Stimulated activated CD4-positive, alpha-beta T cell treated with anti-CD3 and anti-CD28 coated beads, Interleukin-1b, Interleukin-23, amount 100 ng/mL, for 24 hours (primary cell): ENCODE measurements at regions not wholly inside any gene's neighbourhood (a gene's known extent, or its start where the extent isn't known, plus 50 kb on each side); places are given as distances from the start of the nearest gene placed in this dataset.
"Not testable (repeated sequence)": the region's sequence is repeated elsewhere in the genome, so short reads cannot be mapped to it uniquely, and the experiment has no call there.

ENCODE experiments used
- DNase-seq, 4 experiments: peaks; one replicate each; pipeline ENCODE4 v3.0.0-alpha.2; 2020; ENCODE audit warnings: low read depth in 4 of 4, low spot score in 1 of 4

DNA sequence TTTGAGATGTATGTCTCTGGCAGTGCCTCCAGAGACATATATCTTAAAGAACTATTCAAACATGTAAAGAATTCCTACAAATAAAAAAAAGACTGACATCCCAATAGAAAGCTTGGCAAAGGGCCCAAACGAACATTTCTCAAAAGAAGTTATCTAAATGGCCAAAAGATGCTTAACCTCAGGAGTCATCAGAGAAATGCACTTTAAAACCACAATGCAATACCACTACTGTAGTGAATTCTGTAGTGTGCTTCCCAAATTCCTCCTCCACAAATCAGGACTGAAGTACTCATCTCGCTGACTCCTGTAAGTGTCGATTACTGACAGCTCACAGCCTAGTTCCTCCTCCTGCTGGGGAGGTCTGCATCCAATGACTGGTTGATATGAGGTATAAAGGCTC is 129.0 kb upstream of the MAMLD1 start:
- DNase-seq: no peak

DNA sequence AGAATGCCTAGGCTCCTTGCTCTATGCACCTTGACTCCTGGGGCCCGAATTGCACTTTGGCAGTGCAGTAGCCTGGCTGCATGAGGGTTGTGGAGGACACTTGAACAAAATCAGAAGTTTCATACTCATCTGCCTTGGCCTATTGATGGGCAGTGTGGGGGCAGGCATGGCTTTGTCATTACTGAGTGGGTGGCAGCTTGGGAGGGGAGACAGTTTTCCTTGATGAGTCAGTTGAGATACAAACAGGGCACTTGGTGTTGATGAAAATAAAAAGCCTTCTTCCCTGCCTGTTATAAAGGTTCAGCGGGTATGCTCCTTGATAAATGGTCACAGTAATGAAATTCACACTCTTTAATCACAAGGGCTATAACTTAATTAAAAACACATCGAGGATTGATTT is 126.8 kb upstream of the MAMLD1 start:
- no peak for DNase-seq

DNA sequence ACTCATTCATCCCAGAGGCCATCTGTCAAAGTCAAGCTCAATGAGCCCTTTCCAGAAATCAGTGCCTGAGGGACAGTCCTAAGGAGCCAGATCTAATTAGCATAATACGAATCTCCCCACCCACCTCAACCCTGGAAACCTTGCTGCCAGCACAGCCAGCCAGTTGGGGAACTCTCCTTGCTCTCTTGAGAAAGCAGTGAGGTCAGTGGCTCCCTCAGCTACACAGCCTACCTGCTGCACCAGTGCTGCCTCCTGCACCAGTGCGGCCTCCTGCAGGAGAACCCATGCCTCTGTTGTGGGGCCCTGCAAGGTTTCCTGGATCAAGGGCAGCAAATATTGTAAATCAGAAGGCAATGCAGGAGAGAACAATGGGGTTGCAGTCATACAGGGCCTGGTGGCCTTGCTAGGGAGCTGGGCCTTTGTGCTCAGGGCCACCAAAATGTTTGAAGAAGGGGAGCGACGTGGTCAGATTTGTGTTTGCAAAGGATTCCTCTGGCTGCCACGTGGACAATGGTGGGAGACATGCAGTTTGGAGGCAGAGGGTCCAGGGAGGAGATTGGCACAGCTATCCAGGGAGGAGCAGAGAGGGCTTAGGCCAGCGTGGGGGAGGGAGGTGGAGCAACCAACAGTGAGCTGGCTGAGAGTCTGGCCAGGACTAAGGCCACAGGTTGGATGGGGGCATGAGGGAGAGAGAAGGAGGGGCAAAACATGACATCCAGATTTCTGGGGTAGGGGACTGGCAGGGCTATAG is 124.3 kb upstream of the MAMLD1 start:
- DNase-seq: no peak

DNA sequence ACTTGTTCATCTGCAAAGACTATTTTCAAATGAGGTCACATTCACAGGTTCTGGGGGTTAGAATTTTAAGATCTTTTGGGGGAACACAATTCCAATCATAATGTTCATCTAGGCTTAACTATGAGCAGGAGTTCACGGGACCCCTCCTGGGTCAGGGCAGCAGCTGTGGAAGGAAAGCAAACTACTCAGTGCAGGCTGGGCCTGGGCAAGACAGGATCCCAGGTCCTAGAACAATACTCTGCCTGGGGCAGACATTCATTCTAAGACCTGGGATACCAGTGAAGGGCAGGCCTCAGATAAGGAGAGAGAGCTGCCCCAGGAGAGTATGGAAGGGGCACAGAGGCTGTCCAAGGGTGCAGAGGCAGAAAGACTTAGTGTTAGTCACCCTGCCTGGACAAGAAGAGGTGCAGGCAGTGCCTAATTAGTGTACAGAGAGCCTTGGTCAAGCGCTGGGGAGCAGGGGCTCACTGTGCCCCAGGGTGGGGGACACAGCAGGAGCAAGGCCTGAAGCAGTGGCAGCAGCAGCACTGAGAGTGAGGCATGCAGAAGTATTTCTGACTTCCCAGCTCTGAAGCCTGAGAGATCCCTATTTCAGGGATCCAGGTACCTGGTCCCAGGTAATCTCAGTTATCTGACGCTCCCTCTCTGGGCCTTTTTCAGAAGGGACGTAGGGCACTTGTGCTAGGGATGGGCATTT is 123.0 kb upstream of the MAMLD1 start:
- no peak for DNase-seq

DNA sequence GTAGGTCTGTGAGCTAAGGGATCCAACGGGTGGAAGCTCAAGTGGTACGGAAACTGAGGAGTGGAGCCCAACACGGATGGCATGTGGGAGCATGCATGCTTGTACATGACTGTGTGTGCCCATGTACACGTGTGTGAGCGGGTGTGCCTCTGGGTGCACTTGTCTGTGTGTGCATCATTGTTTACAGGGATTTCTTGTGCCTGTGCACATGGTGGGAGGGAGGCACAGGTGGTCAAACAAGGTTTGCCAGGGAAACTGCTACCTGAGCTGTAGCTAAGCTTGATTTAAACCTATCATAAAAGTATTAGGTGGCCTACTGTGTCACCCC is 122.5 kb upstream of the MAMLD1 start:
- no peak for DNase-seq

DNA sequence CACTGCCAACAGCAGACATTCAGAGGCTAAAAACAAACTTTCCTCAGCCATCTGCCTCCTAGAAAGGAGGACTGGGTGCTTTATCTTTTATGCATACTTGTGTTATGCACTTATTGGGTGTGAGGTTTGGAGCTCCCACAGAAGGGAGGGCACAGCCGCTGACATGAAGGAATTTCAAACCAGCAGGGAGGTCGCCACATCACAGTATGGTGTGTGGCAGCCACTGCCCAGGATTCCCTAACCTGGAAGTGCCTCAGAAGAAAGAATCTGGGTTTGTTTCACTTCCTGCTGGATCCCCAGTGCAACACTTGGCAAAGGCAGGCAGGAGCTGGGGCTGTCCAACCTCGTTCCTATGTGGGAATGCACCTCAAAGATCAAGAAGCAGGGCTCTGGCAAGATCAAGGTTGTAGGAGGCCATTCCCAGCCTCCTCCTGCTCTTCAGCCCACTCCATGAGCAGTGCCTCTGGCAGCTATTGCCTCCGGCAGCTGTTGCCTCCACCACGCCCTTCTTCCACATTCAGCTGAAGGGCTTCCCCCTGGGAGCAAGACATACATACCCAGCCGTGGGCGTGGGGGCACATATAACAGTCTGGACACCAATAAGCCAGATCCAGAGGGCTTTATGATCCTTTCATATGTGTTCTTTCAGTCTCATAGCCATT is 109.0 kb upstream of the MAMLD1 start:
- no peak for DNase-seq

DNA sequence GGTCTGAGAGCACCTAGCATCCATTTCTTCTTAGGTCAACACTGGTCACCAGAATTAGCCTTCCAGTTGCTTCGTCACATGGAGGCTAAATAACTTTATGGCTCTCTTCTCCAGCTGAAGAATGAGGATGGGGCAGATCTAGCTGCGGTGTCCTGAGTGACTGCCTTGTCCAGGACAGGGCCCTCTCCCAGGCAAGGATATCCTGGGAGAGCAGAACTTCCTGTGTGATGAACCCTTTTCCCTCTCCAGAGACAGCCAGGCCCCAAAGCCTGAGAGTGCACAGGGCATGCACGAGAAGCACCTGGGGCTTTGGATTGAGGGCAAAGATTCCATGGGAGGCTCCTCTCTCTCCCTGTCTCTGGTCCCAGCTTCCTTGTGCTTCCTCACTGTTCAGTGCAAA is 108.2 kb upstream of the MAMLD1 start:
- no peak for DNase-seq

DNA sequence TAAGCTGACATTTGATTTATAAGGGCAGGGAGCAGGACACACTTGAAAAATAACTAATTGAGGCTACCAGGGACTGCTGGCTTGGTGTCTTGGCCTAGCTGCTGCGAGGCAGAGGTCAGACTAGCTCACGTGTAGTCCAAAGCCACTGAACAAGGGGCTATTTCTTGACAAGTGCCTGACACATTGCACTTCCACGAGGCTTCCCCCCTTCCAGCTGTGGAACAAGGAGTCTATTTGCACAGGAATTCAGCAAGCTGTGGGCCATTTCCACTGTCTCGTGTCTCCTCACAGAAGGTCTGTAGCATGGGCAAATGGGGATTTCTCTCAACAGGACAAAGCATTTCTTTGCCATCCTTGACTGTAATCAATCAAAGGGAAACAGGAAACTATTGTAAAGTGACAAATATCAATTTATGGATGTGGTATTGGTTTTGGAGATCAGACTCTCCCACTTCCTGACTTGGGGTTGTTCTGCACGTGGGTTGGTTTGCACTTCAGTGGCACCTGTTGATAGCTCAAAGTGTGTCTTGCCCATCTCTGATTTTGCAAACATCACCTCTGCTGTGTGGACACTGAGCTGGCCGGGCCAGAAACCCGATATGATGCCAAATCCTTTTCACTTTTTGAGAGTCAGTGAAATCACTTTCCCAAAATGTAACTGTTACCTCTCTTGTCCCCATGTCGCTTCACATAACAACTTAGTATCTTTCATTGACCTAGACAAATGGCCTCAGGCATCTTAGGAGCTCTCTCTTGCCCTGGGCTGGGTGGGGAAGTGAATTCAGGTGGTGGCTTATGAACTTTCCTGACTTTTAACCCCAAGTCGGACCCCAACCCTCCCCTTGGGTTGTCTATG is 107.4 kb upstream of the MAMLD1 start:
- DNase-seq: no peak

DNA sequence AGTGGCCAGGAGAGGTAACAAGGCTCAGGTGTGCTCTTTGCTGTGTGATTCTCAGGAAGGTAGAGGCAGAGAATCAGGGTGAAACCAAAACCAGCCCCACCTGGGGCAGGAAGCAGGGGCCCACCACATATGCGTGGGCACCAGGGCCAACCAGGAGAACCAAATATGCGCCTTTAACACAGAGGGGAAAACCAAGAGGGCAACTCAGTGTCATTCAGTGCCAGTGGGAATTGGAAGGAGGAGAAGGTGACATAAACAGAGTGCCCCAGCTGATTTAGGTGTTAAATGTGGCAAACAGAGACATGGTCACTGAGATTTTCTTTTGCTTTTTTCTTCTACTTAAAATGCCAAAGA is 106.8 kb upstream of the MAMLD1 start:
- DNase-seq: no peak

DNA sequence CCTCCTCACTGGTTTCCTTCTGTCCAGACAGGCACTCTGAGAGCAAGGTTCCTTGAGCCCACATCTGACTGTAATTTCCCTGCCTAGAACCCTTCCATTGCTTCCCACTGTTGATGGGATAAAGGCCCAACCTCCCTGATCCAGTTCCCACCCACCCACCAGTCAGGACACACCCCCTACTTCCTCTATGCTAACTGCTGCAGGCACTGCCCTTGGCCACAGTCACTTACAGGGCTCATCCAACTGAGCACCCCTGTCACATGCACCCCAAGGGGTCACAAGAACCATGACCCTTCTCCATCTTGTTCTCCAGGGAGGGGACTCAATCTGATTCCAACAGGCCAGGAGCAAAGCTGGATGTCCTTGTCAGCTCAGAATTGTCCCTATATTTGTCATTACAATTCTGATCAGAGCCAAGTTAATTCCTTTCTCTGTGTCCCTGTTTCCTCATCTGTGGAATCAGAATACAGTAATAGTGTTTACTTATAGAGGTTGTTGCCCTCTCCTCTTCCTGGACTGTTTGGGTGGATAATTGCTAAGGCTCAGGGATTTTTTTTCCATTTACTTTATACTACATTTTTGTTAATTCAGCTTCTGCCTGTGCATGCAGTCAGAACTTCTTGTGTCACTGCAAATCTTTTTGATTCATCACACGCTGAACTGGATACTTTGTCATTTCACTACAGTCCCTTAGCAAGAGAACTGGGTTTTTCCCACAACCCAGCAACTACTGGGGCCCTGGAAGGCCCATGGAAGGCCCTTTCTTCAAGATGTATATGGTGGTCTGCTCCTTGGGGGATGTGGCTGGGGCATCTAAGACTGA is 105.6 kb upstream of the MAMLD1 start:
- no peak for DNase-seq

DNA sequence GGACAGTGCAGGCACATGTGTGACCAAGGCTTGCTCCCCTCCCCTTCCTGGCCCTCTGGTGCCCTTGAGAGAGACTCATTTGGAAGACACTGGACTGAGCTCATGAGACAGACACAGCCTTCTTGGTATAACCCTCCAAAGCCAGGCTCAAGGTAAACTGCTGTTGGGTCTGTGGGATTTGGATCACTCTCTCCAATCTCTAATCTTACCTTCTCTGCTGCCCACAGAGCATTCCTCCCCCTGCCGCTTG is 105.0 kb upstream of the MAMLD1 start:
- no peak for DNase-seq

DNA sequence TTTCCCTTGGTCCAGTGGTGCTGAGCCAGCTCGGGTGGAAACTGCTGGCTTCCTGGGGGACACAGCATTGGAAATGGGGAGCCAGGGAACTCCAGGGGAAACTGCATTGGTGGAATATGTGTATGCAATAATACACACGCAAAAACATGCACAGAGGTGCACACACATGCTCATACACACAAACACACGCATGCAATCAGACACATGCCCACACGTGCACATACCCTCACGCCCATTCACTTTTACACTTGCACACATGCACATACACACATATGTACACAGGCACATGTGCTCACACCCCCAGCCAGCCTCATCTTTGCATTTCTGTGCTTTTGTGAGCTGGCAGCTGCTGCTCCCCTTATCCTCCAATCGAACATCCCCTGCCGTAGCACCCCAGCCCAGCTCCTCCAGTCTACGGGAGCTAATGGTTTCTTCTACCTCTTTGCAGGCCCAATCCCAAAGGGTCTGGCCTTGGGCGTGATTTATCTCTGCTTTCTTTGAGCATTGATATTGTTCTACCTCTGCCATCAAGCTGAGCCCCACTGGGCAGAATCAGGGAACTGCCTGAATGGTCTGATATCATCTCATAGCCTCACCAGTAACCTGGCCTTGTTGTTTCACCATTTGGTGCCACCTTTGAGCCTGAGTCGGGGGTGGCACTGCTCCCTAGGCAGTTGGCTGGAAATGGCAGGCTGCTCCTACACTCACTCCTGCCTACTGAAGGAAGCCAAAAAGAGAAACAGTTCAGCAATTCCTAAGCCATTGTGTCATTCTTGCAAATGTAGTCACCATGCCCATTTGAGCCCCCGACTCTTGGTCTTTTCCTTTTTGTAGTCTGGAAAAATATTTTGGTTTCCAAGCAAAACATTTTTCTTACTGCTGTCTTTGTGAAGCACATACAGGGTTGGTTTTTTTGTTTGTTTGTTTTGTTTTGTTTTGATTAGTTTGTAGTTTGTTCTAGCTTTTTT is 104.4 kb upstream of the MAMLD1 start:
- no peak for DNase-seq

DNA sequence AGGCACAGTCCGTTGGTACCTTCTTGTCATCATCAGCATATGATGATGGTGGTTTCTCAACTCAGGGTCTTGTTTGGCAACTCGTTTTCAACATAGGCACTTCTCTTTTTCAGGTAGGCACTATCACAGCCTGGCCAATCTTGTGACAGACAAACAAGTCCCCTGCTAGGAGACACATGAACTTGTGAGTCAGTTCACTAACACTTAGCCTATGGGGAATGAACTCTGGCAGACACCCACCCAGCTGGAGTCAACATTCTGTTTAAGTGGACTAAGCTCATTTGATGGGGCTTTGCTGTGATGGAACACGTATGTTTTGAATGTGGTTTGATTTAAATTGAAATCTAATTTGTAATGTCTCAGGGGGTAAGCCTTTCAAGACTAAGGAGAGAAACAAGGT is 100.7 kb upstream of the MAMLD1 start:
- DNase-seq: no peak

DNA sequence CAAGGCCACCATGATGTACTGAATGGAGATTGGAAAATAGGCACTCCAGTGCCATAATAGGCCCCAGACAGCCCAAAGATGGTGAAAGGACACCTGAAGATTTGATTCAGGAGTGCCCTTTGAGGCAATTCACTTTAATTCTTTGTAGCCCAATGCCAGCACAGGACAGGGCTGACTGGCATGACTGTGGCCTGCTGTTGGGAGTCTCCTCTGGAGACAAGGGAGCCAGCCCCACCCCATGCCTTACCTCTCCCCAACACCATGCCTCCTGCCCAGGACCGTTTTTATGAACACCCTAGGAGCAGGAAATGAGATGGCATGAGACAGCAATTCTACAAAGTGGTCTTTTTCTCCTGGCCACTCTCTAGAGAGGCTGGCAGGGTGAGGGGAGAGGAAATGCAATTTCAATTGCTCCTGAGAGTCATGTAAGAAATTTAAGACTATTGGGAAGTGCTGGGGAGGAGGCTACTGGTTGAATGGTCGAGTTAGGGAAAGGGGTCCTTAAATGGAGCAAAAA is 94.2 kb upstream of the MAMLD1 start:
- DNase-seq: no peak

DNA sequence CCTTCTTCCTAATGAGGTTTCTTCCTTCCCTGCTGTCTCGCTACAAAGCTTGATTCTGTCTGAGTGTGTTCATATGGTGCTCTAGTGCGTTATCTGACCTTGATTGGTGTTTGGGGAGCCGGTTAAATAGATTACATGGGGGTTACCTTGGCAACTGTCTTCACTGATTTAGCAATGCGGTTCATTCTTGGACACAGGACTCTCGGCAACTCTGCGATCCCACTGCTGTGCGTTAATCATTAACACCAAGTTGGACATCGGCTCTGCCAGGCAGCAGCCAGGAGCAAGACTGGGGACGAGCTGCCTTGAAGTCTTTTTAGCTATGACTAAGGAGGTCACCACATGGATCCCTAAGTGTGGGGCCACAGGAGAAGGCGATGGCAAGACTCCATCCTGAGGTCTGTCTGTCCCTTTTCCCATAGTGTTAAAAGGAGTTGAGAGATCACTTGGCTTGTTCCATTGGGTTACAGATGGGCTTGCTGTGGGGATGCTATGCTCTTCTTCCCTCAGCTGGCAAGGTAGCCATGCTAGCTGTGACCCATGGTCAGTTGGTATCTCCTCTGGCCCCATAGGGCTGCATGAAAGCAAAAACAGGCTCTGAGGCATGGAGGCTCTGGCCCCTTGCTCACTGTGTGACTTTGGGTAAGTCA is 93.4 kb upstream of the MAMLD1 start:
- no peak for DNase-seq

DNA sequence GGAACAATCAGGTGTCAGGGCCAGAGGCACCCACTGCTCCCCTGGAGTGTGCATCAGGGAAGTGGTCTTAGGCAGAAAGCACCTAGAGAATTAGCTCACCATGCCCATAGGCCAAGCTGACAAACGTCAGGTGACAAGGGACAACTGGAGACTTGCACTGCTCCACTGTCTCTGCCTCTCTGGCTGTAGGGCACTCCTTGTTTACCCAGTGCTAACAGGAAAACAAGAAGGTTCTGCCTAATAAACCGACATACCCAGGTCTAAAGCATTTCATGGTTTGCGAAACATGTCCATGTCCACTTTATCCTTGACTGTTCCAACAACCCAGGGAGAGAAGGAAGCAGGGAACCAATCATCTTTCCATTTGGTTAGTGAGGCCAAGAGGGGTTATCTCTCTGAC is 92.5 kb upstream of the MAMLD1 start:
- DNase-seq: no peak

DNA sequence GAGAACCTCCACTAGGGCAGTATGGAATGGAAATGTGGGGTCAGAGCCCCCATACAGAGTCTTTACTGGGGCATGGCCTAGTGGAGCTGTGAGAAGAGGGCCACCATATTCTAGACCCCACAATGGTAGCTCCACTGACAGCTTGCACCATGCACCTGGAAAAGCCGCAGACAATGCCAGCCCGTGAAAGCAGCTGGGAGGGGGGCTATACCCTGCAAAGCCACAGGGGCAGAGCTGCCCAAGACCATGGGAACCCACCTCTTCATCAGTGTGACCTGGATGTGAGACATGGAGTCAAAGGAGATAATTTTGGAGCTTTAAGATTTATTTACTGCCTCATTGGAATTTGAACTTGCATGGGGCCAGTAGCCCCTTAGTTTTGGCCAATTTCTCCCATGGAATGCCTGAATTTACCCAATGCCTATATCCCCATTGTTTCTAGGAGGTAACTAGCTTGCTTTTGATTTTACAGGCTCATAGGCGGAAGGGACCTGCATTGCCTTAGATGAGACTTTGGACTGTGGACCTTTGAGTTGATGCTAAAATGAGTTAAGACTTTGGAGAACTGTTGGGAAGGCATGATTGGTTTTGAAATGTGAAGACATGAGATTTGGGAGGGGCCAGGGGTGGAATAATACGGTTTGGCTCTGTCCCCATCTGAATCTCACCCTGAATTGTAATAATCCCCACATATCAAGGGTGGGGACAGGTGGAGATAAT is 89.4 kb upstream of the MAMLD1 start:
- DNase-seq: not testable (repeated sequence)

DNA sequence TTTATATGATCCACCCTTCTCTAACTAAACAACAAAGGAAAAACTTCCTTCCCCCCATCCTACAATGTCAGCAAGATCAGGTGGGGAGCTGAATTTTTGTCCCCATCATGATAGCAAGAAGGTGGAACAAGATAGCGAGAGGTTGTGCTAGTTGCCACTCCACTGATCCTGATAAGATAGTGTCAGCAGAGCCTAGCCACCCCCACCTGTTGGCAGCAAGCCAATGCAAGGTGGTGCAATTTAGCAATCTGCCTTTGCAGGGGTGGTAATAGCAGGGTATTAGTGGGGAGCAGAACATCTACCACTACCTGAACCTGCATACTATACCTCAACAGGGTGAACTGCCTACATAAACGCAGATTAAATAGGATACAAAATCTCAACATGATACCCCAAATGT is 80.2 kb upstream of the MAMLD1 start:
- DNase-seq: no peak

DNA sequence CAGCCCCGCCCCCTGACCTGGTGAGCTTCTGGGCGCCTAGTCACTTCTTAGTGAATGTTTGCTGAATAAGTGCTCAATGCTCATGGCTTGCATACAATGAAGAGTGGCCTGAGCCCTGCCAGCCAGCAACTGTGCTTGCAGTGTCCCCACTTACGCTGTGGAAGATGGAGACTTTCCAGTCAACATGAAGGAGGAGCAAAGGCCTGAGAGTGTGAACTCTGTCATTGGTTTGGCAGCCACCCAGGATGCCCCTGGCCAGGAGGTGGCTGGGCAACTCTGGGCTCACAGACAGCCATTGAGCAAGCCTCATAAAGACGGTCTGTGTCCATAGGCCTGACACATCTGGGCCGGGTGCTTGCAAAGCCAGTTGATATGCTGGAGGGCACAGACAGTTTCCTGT is 72.1 kb upstream of the MAMLD1 start:
- no peak for DNase-seq
